ENCODE measurements at regions not wholly inside any gene's neighbourhood (a gene's known extent, or its start where the extent isn't known, plus 50 kb on each side); places are given as distances from the start of the nearest gene placed in this dataset.

- TF ChIP-seq, protein P1, sequence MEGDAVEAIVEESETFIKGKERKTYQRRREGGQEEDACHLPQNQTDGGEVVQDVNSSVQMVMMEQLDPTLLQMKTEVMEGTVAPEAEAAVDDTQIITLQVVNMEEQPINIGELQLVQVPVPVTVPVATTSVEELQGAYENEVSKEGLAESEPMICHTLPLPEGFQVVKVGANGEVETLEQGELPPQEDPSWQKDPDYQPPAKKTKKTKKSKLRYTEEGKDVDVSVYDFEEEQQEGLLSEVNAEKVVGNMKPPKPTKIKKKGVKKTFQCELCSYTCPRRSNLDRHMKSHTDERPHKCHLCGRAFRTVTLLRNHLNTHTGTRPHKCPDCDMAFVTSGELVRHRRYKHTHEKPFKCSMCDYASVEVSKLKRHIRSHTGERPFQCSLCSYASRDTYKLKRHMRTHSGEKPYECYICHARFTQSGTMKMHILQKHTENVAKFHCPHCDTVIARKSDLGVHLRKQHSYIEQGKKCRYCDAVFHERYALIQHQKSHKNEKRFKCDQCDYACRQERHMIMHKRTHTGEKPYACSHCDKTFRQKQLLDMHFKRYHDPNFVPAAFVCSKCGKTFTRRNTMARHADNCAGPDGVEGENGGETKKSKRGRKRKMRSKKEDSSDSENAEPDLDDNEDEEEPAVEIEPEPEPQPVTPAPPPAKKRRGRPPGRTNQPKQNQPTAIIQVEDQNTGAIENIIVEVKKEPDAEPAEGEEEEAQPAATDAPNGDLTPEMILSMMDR (IDR thresholded peaks at IDR 0.05; ENCODE audit: low read depth, low read length, missing control alignments), result no peak
- H3K4me3 ChIP-seq (ENCODE audit: low read depth, low read length), result no peak overlapping the region
- in situ Hi-C loops (cut with HindIII; ENCODE audit: low sequenced_read_pairs), result loop anchor here (5.0 kb wide), 2 partner anchors 85 to 320 kb away; no protein-coding TSS in a partner anchor
- no peak for DNase-seq (ENCODE audit: low read depth)
Measured at GRCh38 chr12:124412646-124413015, 117.7 kb downstream of the RFLNA start.

- DNase-seq (ENCODE audit: low read depth), result no peak
- TF ChIP-seq, protein P1 (IDR thresholded peaks at IDR 0.05; ENCODE audit: low read depth, low read length, missing control alignments), result no peak
- H3K4me3 ChIP-seq (ENCODE audit: low read depth, low read length), result no peak overlapping the region
- in situ Hi-C loops (cut with HindIII; ENCODE audit: low sequenced_read_pairs), result loop anchor here (5.0 kb wide), 2 partner anchors 85 to 320 kb away; no protein-coding TSS in a partner anchor
Measured at GRCh38 chr12:124411953-124412645, 117.2 kb downstream of the RFLNA start.

GRCh38 chr12:124411281-124411878, 116.5 kb downstream of the RFLNA start:
- DNase-seq (ENCODE audit: low read depth), result peak; percentile 72
- no peak overlapping the region for H3K4me3 ChIP-seq (ENCODE audit: low read depth, low read length)
- TF ChIP-seq, protein P1 (IDR thresholded peaks at IDR 0.05; ENCODE audit: low read depth, low read length, missing control alignments), result no peak
- in situ Hi-C loops (cut with HindIII; ENCODE audit: low sequenced_read_pairs), result loop anchor here (5.0 kb wide), 2 partner anchors 86 to 321 kb away; no protein-coding TSS in a partner anchor

GRCh38 chr12:124410354-124411175, 115.7 kb downstream of the RFLNA start:
- TF ChIP-seq, protein P1 (IDR thresholded peaks at IDR 0.05; ENCODE audit: low read depth, low read length, missing control alignments), result no peak
- DNase-seq (ENCODE audit: low read depth), result no peak
- H3K4me3 ChIP-seq (ENCODE audit: low read depth, low read length), result no peak overlapping the region
- in situ Hi-C loops (cut with HindIII; ENCODE audit: low sequenced_read_pairs), result loop anchor here (5.0 kb wide), 2 partner anchors 87 to 322 kb away; no protein-coding TSS in a partner anchor

GRCh38 chr12:124408822-124409517, 114.1 kb downstream of the RFLNA start:
- in situ Hi-C loops (cut with HindIII; ENCODE audit: low sequenced_read_pairs), result no loop called here
- TF ChIP-seq, protein P1 (IDR thresholded peaks at IDR 0.05; ENCODE audit: low read depth, low read length, missing control alignments), result no peak
- no peak for DNase-seq (ENCODE audit: low read depth)
- H3K4me3 ChIP-seq (ENCODE audit: low read depth, low read length), result no peak overlapping the region

DNA sequence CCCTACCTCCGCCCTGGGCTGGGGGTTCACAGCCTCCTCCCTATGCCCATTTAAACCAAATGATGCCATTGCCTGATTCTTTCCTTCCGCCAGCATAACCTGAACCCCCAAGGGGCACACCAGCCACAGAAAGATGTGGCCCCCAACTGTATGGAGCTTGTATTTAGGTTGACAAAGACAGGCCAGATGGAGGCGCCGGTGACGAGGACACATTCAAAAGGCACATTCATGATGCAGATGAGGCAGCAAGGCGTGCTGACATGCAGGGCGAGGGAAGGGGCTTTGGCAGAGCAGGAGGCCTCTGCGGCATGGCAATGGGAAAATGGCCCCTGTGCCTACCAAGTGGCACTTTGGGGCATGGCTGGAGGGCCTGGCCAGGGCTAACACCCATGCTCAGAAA, 112.2 kb downstream of the RFLNA start:
- TF ChIP-seq, protein P1 (IDR thresholded peaks at IDR 0.05; ENCODE audit: low read depth, low read length, missing control alignments), result no peak
- no peak overlapping the region for H3K4me3 ChIP-seq (ENCODE audit: low read depth, low read length)
- in situ Hi-C loops (cut with HindIII; ENCODE audit: low sequenced_read_pairs), result no loop called here
- no peak for DNase-seq (ENCODE audit: low read depth)
